ENCODE measurements at regions not wholly inside any gene's neighbourhood (a gene's known extent, or its start where the extent isn't known, plus 50 kb on each side); places are given as distances from the start of the nearest gene placed in this dataset.
"Not testable (repeated sequence)": the region's sequence is repeated elsewhere in the genome, so short reads cannot be mapped to it uniquely, and the experiment has no call there.

- no peak for DNase-seq (ENCODE audit: low read depth in 3 of 3)
Measured at GRCh38 chr13:107678075-107678689, 537.2 kb downstream of the LIG4 start.

GRCh38 chr13:107675847-107676550 is 539.3 kb downstream of the LIG4 start:
- no peak for DNase-seq (ENCODE audit: low read depth in 3 of 3)

GRCh38 chr13:107669391-107669993 is 545.8 kb downstream of the LIG4 start:
- no peak for DNase-seq (ENCODE audit: low read depth in 3 of 3)

DNA sequence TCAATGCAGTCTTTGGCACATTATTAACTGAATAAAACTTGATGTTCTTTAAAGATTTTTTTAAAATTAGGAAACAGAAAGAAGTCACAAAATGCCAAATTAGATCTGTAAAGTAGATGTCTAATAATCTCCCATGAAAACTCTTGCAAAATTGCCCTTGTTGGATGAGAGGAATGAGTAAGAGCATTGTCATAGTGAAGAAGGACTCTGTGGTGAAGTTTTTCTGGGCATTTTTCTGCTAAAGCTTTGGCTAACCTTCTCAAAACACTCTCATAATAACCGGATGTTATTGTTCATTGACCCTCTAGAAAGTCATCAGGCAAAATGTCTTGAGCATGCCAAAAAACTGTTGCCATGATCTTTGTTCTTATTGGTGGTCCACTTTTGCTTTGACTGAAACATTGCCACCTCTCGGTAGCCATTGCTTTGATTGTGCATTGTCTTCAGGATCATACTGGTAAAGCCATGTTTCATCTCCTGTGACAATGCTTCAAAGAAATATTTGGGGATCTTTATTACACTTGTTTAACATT is 549.3 kb downstream of the LIG4 start:
- no peak for DNase-seq (ENCODE audit: low read depth in 3 of 3)

- DNase-seq (ENCODE audit: low read depth in 3 of 3): no peak
Measured at GRCh38 chr13:107650081-107650701, 565.1 kb downstream of the LIG4 start.

GRCh38 chr13:107649079-107649478 is 566.3 kb downstream of the LIG4 start:
- no peak for DNase-seq (ENCODE audit: low read depth in 3 of 3)

DNA sequence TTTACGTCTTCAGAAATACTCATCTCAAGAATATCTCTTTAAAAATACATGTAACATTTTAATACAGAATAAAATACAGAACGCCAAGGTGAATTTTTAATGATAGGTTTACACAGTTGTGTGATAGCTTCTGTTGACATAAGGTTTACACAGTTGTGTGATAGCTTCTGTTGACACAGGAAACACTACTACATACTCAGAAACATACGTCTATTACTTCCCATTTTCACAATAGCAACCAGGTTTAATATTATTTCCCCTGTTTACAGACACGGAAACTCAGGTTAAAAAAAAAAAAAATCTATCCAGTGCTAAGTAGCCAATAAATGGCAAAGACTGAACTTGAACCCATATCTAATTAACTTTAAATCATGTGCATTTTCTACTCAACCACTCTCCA is 571.2 kb downstream of the LIG4 start:
- DNase-seq (ENCODE audit: low read depth in 3 of 3): no peak

- DNase-seq (ENCODE audit: low read depth in 3 of 3): no peak
Measured at GRCh38 chr13:107643615-107644014, 571.7 kb downstream of the LIG4 start.

GRCh38 chr13:107642831-107643230 is 572.5 kb downstream of the LIG4 start:
- no peak for DNase-seq (ENCODE audit: low read depth in 3 of 3)

DNA sequence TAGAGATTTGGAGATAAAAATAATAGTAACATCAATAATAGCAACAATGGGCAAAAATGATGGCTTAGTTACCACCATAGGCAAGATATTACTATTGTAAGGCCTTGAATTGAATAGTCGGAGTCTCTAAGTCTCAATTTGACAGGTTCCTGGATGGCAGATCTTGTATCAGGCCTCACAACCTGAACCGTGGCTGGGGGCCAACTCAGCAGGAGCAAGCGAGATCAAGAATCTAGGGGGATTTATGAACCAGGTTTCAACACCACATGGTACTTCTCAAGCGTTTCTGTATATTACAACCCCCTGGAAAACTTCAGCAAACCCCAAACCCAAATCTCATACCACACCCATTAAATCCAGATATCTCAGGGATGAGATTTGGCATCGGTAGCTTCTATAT is 573.8 kb downstream of the LIG4 start:
- no peak for DNase-seq (ENCODE audit: low read depth in 3 of 3)

DNA sequence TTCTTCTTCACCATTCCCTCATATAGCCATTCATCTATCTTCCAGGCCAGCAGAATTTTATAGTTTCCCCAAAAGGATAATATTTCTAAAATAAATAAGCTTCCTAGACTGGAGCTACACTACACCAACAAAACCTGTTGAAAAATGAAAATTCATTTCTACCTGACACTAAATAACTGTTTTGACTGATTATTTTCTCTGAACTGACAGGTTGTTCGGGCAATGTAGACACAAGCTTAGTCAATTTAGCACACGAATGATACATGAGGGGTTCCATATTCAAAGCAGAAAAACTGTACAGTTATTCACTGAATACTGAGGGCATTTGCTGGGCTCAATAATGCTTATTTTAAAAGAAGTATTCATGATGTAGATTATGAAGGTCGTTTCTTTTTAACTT is 589.7 kb downstream of the LIG4 start:
- no peak for DNase-seq (ENCODE audit: low read depth in 3 of 3)

DNA sequence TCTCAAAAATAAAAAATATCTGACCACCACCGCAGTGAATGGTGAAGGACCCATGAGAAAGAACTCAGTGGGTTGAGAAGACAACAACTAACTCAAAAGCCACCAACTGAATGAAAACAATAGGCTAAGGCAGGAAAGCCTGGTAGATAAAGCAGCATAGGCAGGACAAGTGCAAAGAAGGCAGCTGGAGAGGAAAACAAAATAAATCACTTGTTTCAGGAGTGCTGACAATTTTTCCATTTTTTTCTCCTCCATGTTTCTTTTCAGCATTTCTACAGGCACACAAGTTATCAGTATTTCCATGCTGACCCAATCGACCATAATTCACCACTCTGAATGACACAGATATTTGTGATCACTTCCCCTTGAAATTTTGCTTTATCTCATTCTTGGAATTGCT is 597.8 kb downstream of the LIG4 start:
- no peak for DNase-seq (ENCODE audit: low read depth in 3 of 3)

DNA sequence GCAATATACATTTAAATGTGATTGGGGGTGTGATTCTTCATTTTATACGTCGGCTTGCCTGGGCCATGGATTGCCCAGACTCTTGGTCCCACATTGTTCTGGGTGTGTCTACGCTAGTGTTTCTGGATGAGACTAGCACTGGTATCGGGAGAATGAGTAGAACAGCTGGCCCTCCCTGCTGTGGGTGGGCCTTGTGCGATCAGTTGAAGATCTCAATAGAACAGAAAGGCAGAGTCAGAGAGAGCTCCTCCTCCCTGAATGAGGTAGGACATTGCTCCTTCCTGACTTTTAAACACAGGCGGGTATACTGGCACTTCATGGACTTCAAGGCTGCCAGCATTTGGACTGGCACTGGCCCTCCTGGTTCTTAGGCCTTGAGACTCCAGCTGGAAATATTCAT is 603.0 kb downstream of the LIG4 start:
- DNase-seq (ENCODE audit: low read depth in 3 of 3): no peak

GRCh38 chr13:107608736-107609135 is 606.6 kb downstream of the LIG4 start:
- no peak for DNase-seq (ENCODE audit: low read depth in 3 of 3)

DNA sequence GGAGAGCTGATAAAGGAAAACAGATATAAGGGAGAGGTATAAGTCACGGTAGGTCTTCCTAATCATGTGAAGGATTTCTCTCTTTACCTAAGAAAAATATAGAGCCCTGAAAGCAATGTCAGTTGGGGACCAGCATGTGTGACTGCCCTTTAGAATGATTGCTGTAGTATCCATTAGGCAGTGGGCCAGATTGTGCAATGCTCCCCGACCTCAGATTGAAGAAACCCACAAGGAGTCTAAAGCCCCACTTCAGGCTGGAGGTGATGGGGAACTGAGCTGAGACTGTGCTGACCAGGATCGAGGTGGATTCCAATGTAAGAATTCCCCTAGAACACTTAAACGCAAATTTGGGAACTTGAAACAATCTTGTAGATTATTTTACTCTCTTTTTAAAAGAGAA is 614.4 kb downstream of the LIG4 start:
- DNase-seq (ENCODE audit: low read depth in 3 of 3): no peak

- DNase-seq (ENCODE audit: low read depth in 3 of 3): not testable (repeated sequence)
Measured at GRCh38 chr13:107596306-107596705, 619.0 kb downstream of the LIG4 start.

DNA sequence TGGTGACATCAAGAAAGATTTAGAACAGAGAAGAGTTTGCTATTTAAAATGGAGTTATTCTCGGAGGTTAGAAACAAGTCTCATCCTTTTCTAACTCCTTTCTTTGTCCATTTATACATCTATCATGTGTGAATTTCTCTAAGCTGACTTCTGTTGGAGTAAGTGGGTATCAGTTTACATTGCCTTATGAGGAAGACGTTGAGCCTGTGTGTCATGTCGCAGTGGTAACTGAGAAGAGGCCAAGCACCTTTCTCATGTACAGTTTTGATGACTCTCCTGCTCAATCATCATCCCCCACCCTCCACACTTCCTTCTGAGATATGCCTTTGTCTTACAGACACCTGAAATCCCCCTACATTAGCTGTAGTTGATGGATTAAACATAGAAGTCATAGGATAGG is 624.8 kb downstream of the LIG4 start:
- DNase-seq (ENCODE audit: low read depth in 3 of 3): no peak

DNA sequence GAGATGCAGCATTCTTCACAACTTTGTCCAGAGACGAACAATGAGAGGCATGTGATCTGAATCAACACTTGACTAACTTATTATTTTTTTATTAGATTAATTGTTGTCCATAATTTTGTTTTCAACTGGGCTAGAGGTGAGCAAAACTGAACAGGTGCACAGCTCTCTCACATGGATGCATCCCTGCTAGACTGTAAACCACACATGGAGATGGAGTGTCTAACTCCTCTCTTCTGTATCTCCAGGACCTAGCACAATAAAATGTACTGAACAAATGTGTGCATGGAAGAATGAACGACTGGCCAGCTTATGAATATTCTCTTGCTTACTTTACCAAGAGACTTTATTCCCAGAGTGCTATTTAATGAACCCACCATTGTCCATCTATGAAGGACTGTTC is 627.7 kb downstream of the LIG4 start:
- no peak for DNase-seq (ENCODE audit: low read depth in 3 of 3)

- DNase-seq (ENCODE audit: low read depth in 3 of 3): no peak
Measured at GRCh38 chr13:107586216-107586615, 629.1 kb downstream of the LIG4 start.

DNA sequence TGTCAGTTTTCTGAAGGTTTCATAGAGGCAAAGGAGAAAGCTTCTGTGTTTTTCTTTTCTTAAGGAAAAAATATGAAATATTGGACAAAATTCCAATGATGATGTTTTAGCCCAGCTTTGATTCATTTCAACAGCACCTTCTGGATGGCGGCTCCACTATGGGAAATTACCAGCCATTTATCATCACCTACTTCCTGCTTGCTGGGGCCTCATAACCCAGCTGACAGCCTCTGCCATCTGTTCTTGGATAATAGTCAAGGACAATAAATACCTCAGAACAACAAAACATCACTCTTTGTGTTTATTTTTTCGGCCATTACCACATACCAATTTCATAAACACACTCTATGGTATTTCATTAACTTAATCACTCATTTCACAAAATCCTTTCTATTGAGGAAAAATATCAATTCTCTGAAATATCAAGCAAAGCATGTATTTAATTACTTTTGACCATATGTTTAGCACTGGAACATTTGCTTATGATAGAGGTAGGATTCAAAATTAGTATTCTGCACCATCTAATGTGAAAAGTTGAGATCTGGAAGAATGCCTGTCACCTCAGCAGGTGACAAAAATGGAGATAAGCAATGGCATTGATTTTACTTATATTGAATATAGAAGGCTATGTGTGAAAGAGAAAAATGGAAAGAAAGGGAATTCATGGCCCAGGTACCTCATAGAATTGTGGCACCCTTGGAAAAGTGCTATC is 629.7 kb downstream of the LIG4 start:
- DNase-seq (ENCODE audit: low read depth in 3 of 3): no peak

GRCh38 chr13:107582171-107582570 is 633.2 kb downstream of the LIG4 start:
- no peak for DNase-seq (ENCODE audit: low read depth in 3 of 3)
